GM18870 (cell line): ENCODE measurements at regions not wholly inside any gene's neighbourhood (a gene's known extent, or its start where the extent isn't known, plus 50 kb on each side); places are given as distances from the start of the nearest gene placed in this dataset.

Experiments
- ATAC-seq: cut with Tn5 transposase; IDR thresholded peaks from one replicate; pipeline ENCODE4 v1.9.1; 2021; ENCODE audit warnings: moderate library complexity; ENCODE audit not compliant: unreplicated experiment

- no peak for ATAC-seq
These were observed 250.1 kb downstream of the SEC14L1 start for GRCh38 chr17:77390870-77391269.

- ATAC-seq, result no peak
These were observed 251.1 kb downstream of the SEC14L1 start for GRCh38 chr17:77391668-77392375.

GRCh38 chr17:77392376-77393273 lies 251.9 kb downstream of the SEC14L1 start:
- ATAC-seq, result no peak

- no peak for ATAC-seq
These were observed 252.5 kb downstream of the SEC14L1 start for GRCh38 chr17:77393274-77393600.

GRCh38 chr17:77393867-77394539 lies 253.2 kb downstream of the SEC14L1 start:
- ATAC-seq, result no peak

GRCh38 chr17:77394540-77395295 lies 253.9 kb downstream of the SEC14L1 start:
- no peak for ATAC-seq

- no peak for ATAC-seq
These were observed 254.8 kb downstream of the SEC14L1 start for GRCh38 chr17:77395501-77396048.

GRCh38 chr17:77396610-77397009 lies 255.8 kb downstream of the SEC14L1 start:
- no peak for ATAC-seq

- no peak for ATAC-seq
These were observed 257.5 kb downstream of the SEC14L1 start for GRCh38 chr17:77398274-77398673.

GRCh38 chr17:77399319-77399957 lies 258.7 kb downstream of the SEC14L1 start:
- no peak for ATAC-seq

GRCh38 chr17:77400445-77400870 lies 259.7 kb downstream of the SEC14L1 start:
- no peak for ATAC-seq

- ATAC-seq, result no peak
These were observed 261.5 kb downstream of the SEC14L1 start for GRCh38 chr17:77402159-77402731.

- no peak for ATAC-seq
These were observed 263.1 kb downstream of the SEC14L1 start for GRCh38 chr17:77403854-77404253.

GRCh38 chr17:77404812-77405581 lies 264.2 kb downstream of the SEC14L1 start:
- no peak for ATAC-seq

- ATAC-seq, result no peak
These were observed 265.3 kb downstream of the SEC14L1 start for GRCh38 chr17:77405867-77406732.

GRCh38 chr17:77407321-77408277 lies 266.8 kb downstream of the SEC14L1 start:
- no peak for ATAC-seq

GRCh38 chr17:77408284-77408683 lies 267.5 kb downstream of the SEC14L1 start:
- no peak for ATAC-seq
